ENCODE measurements at regions not wholly inside any gene's neighbourhood (a gene's known extent, or its start where the extent isn't known, plus 50 kb on each side); places are given as distances from the start of the nearest gene placed in this dataset.

DNA sequence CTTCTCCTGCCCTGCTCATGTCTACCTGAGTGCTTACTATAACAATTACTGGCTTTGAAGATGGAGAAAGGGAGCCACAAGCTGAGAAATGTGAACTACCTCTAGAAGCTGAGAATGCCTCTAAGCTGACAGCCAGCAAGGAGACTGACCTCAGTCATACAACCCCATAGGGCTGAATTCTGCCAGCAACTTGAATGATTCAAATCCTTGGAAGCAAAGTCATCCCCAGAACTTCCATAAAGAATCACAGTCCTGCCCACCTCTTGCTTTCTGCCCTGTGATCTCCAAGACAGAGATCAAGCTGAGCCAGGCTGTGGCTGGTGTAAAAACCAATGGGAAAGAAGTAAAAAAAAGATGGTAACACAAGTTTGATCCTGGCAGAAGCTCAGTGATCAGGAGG, 288.2 kb upstream of the SPHKAP start:
- intact Hi-C loops (cut with micrococcal nuclease) (no loop called here), dilution Hi-C loops (cut with MboI; ENCODE audit: extremely low pct_ligation_motif_present, low sequenced_read_pairs) (no loop called here)
- Histone ChIP-seq H3K79me2 (ENCODE audit: control insufficient read depth, insufficient read depth, low read length) (no peaks in the 10 kb centered on the region), H3K27me3 (ENCODE audit: control insufficient read depth in 2 of 2, insufficient read depth in 2 of 2, low read length in 2 of 2) (no peaks in the 10 kb centered on the region), H3K9me3 (replicated peaks; ENCODE audit: control insufficient read depth, insufficient read depth, low read length) (no peaks in the 10 kb centered on the region), H3K9me1 (replicated peaks; ENCODE audit: control insufficient read depth, extremely low read depth, insufficient read depth, low read length) (no peaks in the 10 kb centered on the region), H3K4me1 (ENCODE audit: control insufficient read depth, extremely low read depth, insufficient read depth, low read length) (no peaks in the 10 kb centered on the region), H3K4me2 (ENCODE audit: insufficient read depth, low read length) (no peak overlapping the region), H3K27ac (ENCODE audit: insufficient read depth, low read depth, low read length) (no peak overlapping the region), H3K36me3 (ENCODE audit: control insufficient read depth in 2 of 2, extremely low read depth in 1 of 2, insufficient read depth in 2 of 2, low read length in 2 of 2) (no peaks in the 10 kb centered on the region), H2AFZ (ENCODE audit: low read depth, low read length) (no peak overlapping the region), H4K20me1 (replicated peaks; ENCODE audit: control insufficient read depth, extremely low read depth, insufficient read depth, low read length) (no peaks in the 10 kb centered on the region), H3K4me3 (replicated peaks in 1 of 3; ENCODE audit: insufficient read depth in 1 of 3, low read depth in 1 of 3, low read length in 3 of 3) (no peak overlapping the region), H3K9ac (replicated peaks; ENCODE audit: extremely low read depth, insufficient read depth, low read length) (no peak overlapping the region)
- TF ChIP-seq FOS (IDR thresholded peaks at IDR 0.05; ENCODE audit: borderline replicate concordance, insufficient read depth, low read length): no peak
- no peak for TF ChIP-seq JUN (IDR thresholded peaks at IDR 0.05; ENCODE audit: borderline replicate concordance, insufficient read depth, insufficient read length, low read depth)
- TF ChIP-seq MYC (IDR thresholded peaks at IDR 0.05; ENCODE audit: low read depth, low read length): no peak
- no peak for TF ChIP-seq EZH2 (IDR thresholded peaks at IDR 0.05; ENCODE audit: borderline replicate concordance, low read depth, low read length, severe bottlenecking)
- TF ChIP-seq, protein P1, sequence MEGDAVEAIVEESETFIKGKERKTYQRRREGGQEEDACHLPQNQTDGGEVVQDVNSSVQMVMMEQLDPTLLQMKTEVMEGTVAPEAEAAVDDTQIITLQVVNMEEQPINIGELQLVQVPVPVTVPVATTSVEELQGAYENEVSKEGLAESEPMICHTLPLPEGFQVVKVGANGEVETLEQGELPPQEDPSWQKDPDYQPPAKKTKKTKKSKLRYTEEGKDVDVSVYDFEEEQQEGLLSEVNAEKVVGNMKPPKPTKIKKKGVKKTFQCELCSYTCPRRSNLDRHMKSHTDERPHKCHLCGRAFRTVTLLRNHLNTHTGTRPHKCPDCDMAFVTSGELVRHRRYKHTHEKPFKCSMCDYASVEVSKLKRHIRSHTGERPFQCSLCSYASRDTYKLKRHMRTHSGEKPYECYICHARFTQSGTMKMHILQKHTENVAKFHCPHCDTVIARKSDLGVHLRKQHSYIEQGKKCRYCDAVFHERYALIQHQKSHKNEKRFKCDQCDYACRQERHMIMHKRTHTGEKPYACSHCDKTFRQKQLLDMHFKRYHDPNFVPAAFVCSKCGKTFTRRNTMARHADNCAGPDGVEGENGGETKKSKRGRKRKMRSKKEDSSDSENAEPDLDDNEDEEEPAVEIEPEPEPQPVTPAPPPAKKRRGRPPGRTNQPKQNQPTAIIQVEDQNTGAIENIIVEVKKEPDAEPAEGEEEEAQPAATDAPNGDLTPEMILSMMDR (IDR thresholded peaks at IDR 0.05; ENCODE audit: extremely low read depth in 1 of 2, insufficient read depth in 1 of 2, low read depth in 1 of 2, low read length in 2 of 2): no peak
- TF ChIP-seq GATA2 (IDR thresholded peaks at IDR 0.05; ENCODE audit: insufficient read depth, insufficient read length, low read depth, low read length): no peak
- no peak for TF ChIP-seq POLR2AphosphoS5 (IDR thresholded peaks at IDR 0.05; ENCODE audit: insufficient read depth, low read depth, low read length)
- TF ChIP-seq, protein P2, sequence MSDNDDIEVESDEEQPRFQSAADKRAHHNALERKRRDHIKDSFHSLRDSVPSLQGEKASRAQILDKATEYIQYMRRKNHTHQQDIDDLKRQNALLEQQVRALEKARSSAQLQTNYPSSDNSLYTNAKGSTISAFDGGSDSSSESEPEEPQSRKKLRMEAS (IDR thresholded peaks at IDR 0.05; ENCODE audit: insufficient read depth, insufficient read length): no peak
- no peak for TF ChIP-seq POLR2A (IDR thresholded peaks at IDR 0.05; ENCODE audit: low read depth, low read length)
- no TSS peak for BruUV-seq (replicated peaks)
- POLR2A ChIA-PET: no interaction called here
- FAIRE-seq (no peak), DNase-seq (ENCODE audit: low read depth, low spot score) (no peak)
- CTCF ChIA-PET: no interaction called here

Measured in endothelial cell of umbilical vein (primary cell).